GM23338 (cell line): ENCODE measurements at regions not wholly inside any gene's neighbourhood (a gene's known extent, or its start where the extent isn't known, plus 50 kb on each side); places are given as distances from the start of the nearest gene placed in this dataset.

Experiments
- ATAC-seq: fragments of 200-7000 bp; cut with Tn5 transposase; 3 replicates; pipeline ENCODE4 v1.9.1; 2020
- DNase-seq: peaks from one replicate; pipeline ENCODE4 v3.0.0-alpha.2; 2015; ENCODE audit warnings: low spot score
- H2AFZ ChIP-seq: fragments of 200-600 bp; sonication (generic); 2 replicates; pipeline ENCODE4 v1.8.0; 2016; ENCODE audit warnings: antibody characterized with exemption, mild to moderate bottlenecking, moderate library complexity
- H3F3A ChIP-seq: fragments of 200-600 bp; sonication (generic); replicated peaks from 2 replicates; pipeline ENCODE4 v1.8.0; 2017; ENCODE audit warnings: antibody characterized with exemption, mixed run types, low read depth
- H3K27ac ChIP-seq: fragments of 200-600 bp; sonication (generic); 2 replicates; pipeline ENCODE4 v1.6.1; 2016; ENCODE audit warnings: low read depth
- H3K27me3 ChIP-seq: fragments of 200-600 bp; sonication (generic); 2 replicates; pipeline ENCODE4 v1.8.0; 2016; ENCODE audit warnings: mild to moderate bottlenecking, mixed run types, moderate library complexity; ENCODE audit not compliant: insufficient read depth
- H3K36me3 ChIP-seq: fragments of 200-600 bp; sonication (generic); 2 replicates; pipeline ENCODE4 v1.8.0; 2016; ENCODE audit warnings: mild to moderate bottlenecking; ENCODE audit not compliant: insufficient read depth
- H3K4me1 ChIP-seq: fragments of 200-600 bp; sonication (generic); 2 replicates; pipeline ENCODE4 v1.8.0; 2016; ENCODE audit warnings: mild to moderate bottlenecking, moderate library complexity; ENCODE audit not compliant: insufficient read depth
- H3K4me2 ChIP-seq: fragments of 200-600 bp; sonication (generic); 2 replicates; pipeline ENCODE4 v1.7.1; 2017; ENCODE audit warnings: mixed run types
- H3K4me3 ChIP-seq: fragments of 200-600 bp; sonication (generic); 2 replicates; pipeline ENCODE4 v1.6.1; 2016; ENCODE audit warnings: mixed run types
- H3K79me2 ChIP-seq: fragments of 200-600 bp; sonication (generic); replicated peaks from 2 replicates; pipeline ENCODE4 v1.8.0; 2017; ENCODE audit warnings: mild to moderate bottlenecking; ENCODE audit not compliant: insufficient read depth
- H3K9me2 ChIP-seq: fragments of 200-600 bp; sonication (generic); 2 replicates; pipeline ENCODE4 v1.8.0; 2017; ENCODE audit not compliant: insufficient read depth
- H4K20me1 ChIP-seq: fragments of 200-600 bp; sonication (generic); replicated peaks from 2 replicates; pipeline ENCODE4 v1.8.0; 2017; ENCODE audit warnings: mild to moderate bottlenecking; ENCODE audit not compliant: insufficient read depth
- H3K27ac Mint-ChIP-seq: 2 replicates; pipeline ENCODE4 v1.8.0; 2020; ENCODE audit warnings: inconsistent platforms, mild to moderate bottlenecking, moderate library complexity, mixed read lengths
- H3K27me3 Mint-ChIP-seq: 3 replicates; pipeline ENCODE4 v1.8.0; 2022; ENCODE audit warnings: low read depth, mild to moderate bottlenecking, moderate library complexity, mixed read lengths, inconsistent platforms; ENCODE audit not compliant: insufficient read depth, poor library complexity
- H3K36me3 Mint-ChIP-seq: 3 replicates; pipeline ENCODE4 v1.8.0; 2021; ENCODE audit warnings: low read depth, mild to moderate bottlenecking, inconsistent platforms, moderate library complexity, mixed read lengths
- H3K4me1 Mint-ChIP-seq: 3 replicates; pipeline ENCODE4 v1.8.0; 2020; ENCODE audit warnings: mild to moderate bottlenecking, inconsistent platforms, mixed read lengths
- H3K4me3 Mint-ChIP-seq: 3 replicates; pipeline ENCODE4 v1.8.0; 2021; ENCODE audit warnings: moderate library complexity, mild to moderate bottlenecking, inconsistent platforms, mixed read lengths
- H3K9me3 Mint-ChIP-seq: 3 replicates; pipeline ENCODE4 v1.8.0; 2020; ENCODE audit warnings: moderate library complexity, mild to moderate bottlenecking, inconsistent platforms, mixed read lengths
- CREB1 ChIP-seq: fragments of 250-450 bp; sonication (Bioruptor Pico); IDR thresholded peaks from 2 replicates; pipeline ENCODE4 v1.5.0; 2020; ENCODE audit warnings: low read depth, mild to moderate bottlenecking, moderate library complexity
- CTCF ChIP-seq, 2 experiments: fragments of 200-600 bp in 1 of 2; sonication (generic) in 1 of 2; conservative IDR thresholded peaks; 2 replicates each; pipeline versions ENCODE4 v1.5.1 to v1.6.1; 2016 to 2017; ENCODE audit warnings: antibody characterized with exemption in 2 of 2, low read depth in 2 of 2, mild to moderate bottlenecking in 2 of 2, moderate library complexity in 1 of 2
- EZH2 ChIP-seq: fragments of 200-600 bp; sonication (generic); IDR thresholded peaks from one replicate; pipeline ENCODE4 v1.8.0; 2017; ENCODE audit warnings: antibody characterized with exemption, mild to moderate bottlenecking, low read depth; ENCODE audit not compliant: unreplicated experiment
- EZH2phosphoT487 ChIP-seq: fragments of 200-600 bp; sonication (generic); IDR thresholded peaks from one replicate; pipeline ENCODE4 v1.8.1; 2018; ENCODE audit warnings: antibody characterized with exemption; ENCODE audit not compliant: unreplicated experiment
- JUNB ChIP-seq: IDR thresholded peaks from one replicate; pipeline ENCODE4 v1.6.1; 2016; ENCODE audit warnings: antibody characterized with exemption; ENCODE audit not compliant: unreplicated experiment
- NANOG ChIP-seq: IDR thresholded peaks from 2 replicates; pipeline ENCODE4 v1.6.1; 2016; ENCODE audit warnings: antibody characterized with exemption, borderline replicate concordance
- POLR2AphosphoS5 ChIP-seq: IDR thresholded peaks from 2 replicates; pipeline ENCODE4 v1.6.1; 2016; ENCODE audit warnings: antibody characterized with exemption, low read depth
- REST ChIP-seq: IDR thresholded peaks from one replicate; pipeline ENCODE4 v1.6.1; 2018; ENCODE audit warnings: antibody characterized with exemption; ENCODE audit not compliant: unreplicated experiment
- ZNF114 ChIP-seq: fragments of 250-450 bp; sonication (Bioruptor Pico); IDR thresholded peaks from 2 replicates; pipeline ENCODE4 v1.5.0; 2020; ENCODE audit warnings: mild to moderate bottlenecking, moderate library complexity
- ZNF331 ChIP-seq: fragments of 250-450 bp; sonication (Bioruptor Pico); IDR thresholded peaks from 2 replicates; pipeline ENCODE4 v1.5.0; 2020; ENCODE audit warnings: low read depth, mild to moderate bottlenecking, moderate library complexity
- TF ChIP-seq, protein P1 (sequence below): IDR thresholded peaks from 2 replicates; pipeline ENCODE4 v1.6.1; 2016; ENCODE audit warnings: antibody characterized with exemption

- TF ChIP-seq CTCF (conservative IDR thresholded peaks at IDR 0.05; ENCODE audit: low read depth in 2 of 2) (no peak), POLR2AphosphoS5 (no peak)
Observed at GRCh38 chr10:83346266-83346910, 792.9 kb upstream of the GHITM start (continued).

DNA sequence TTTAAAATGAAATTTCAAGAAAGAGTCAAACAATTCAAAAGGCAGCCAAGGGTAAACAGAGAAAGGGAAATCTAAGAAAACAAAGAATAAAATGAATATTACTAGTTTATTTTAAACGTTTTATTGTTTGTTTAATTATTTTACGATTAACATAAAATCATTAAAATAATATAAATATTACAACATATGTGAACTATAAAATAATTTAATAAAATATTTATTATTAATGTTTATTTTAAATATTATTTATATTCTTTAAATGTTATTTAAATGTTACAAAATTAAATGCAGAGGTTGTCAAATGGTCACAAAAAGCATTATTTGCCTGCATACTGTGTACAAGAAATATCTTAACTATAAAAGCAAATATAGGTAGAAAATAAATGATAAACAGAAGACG, 786.7 kb upstream of the GHITM start:
- DNase-seq: no peak
- no peak for TF ChIP-seq CTCF (conservative IDR thresholded peaks at IDR 0.05; ENCODE audit: low read depth in 2 of 2)
- no peak for TF ChIP-seq NANOG
- TF ChIP-seq EZH2: no peak
- no peak for TF ChIP-seq REST
- TF ChIP-seq, protein P1, sequence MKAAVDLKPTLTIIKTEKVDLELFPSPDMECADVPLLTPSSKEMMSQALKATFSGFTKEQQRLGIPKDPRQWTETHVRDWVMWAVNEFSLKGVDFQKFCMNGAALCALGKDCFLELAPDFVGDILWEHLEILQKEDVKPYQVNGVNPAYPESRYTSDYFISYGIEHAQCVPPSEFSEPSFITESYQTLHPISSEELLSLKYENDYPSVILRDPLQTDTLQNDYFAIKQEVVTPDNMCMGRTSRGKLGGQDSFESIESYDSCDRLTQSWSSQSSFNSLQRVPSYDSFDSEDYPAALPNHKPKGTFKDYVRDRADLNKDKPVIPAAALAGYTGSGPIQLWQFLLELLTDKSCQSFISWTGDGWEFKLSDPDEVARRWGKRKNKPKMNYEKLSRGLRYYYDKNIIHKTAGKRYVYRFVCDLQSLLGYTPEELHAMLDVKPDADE: no peak
- TF ChIP-seq JUNB: no peak
- TF ChIP-seq ZNF331 (CRISPR knock-in tag): no peak
- TF ChIP-seq CREB1 (CRISPR knock-in tag): no peak
- TF ChIP-seq POLR2AphosphoS5: no peak
- TF ChIP-seq EZH2phosphoT487: no peak
- no peak for TF ChIP-seq ZNF114

More for the DNA sequence above, 786.7 kb upstream of the GHITM start:
- H3K79me2 ChIP-seq: no peaks in the 10 kb centered on the region
- Mint-ChIP-seq H3K4me1 (no peaks in the 10 kb centered on the region), H3K27ac (no peak overlapping the region), H3K4me3 (no peak overlapping the region), H3K9me3 (peaks cover 2% of the 10 kb centered on the region; the same call in 1 of the 3 replicates), H3K36me3 (peaks cover 3% of the 10 kb centered on the region; the same call in 1 of the 3 replicates), H3K27me3 (no peaks in the 10 kb centered on the region)
- no peaks in the 10 kb centered on the region for H4K20me1 ChIP-seq
- ATAC-seq: no peak
- H3F3A ChIP-seq: no peaks in the 10 kb centered on the region
- no peak overlapping the region for H3K27ac ChIP-seq
- H2AFZ ChIP-seq: no peak overlapping the region
- no peak overlapping the region for H3K4me3 ChIP-seq
- H3K4me2 ChIP-seq: no peak overlapping the region
- H3K4me1 ChIP-seq: no peaks in the 10 kb centered on the region
- H3K27me3 ChIP-seq: no peaks in the 10 kb centered on the region
- no peaks in the 10 kb centered on the region; the same call in 1 of the 2 replicates for H3K36me3 ChIP-seq
- no peaks in the 10 kb centered on the region for H3K9me2 ChIP-seq
